Prostate gland (tissue), 2 donors: ENCODE measurements at regions not wholly inside any gene's neighbourhood (a gene's known extent, or its start where the extent isn't known, plus 50 kb on each side); places are given as distances from the start of the nearest gene placed in this dataset.
"Not testable (repeated sequence)": the region's sequence is repeated elsewhere in the genome, so short reads cannot be mapped to it uniquely, and the experiment has no call there.

ENCODE experiments used
- CTCF ChIP-seq, 4 experiments: fragments of 200-600 bp in 2 of 4; fragments of 450-650 bp in 2 of 4; sonication (generic) in 2 of 4; IDR thresholded peaks; 1 replicate in 3 of 4; 2 replicates in 1 of 4; pipeline ENCODE4 v1.5.1; 2016 to 2019; ENCODE audit warnings: antibody characterized with exemption in 4 of 4, mild to moderate bottlenecking in 2 of 4, moderate library complexity in 2 of 4
- POLR2A ChIP-seq: fragments of 450-650 bp; IDR thresholded peaks from one replicate; pipeline ENCODE4 v1.6.1; 2016; ENCODE audit warnings: antibody characterized with exemption, mild to moderate bottlenecking
- POLR2AphosphoS5 ChIP-seq: sonication (generic); formaldehyde crosslinking; IDR thresholded peaks from one replicate; pipeline ENCODE4 v1.6.1; 2017; ENCODE audit warnings: antibody characterized with exemption

- TF ChIP-seq CTCF (IDR thresholded peaks at IDR 0.05); POLR2A; POLR2AphosphoS5: not testable (repeated sequence)
These were observed 99.3 kb upstream of the RNU6-1 start for GRCh38 chr15:67939179-67939578.
